B cell (primary cell): ENCODE measurements at regions not wholly inside any gene's neighbourhood (a gene's known extent, or its start where the extent isn't known, plus 50 kb on each side); places are given as distances from the start of the nearest gene placed in this dataset.

Experiments
- ATAC-seq: fragments of 200-7000 bp; cut with Tn5 transposase; one replicate; pipeline ENCODE4 v1.10.0; 2021; ENCODE audit warnings: low read depth, mild to moderate bottlenecking, moderate number of reproducible peaks, moderate library complexity
- CTCF ChIA-PET: fragments of 350-600 bp; sonication (Branson Sonifier 250); formaldehyde crosslinking; loops from one replicate; lab custom pipeline; 2021; ENCODE audit warnings: antibody characterized with exemption, inconsistent platforms; lab: Charles Lee
- POLR2A ChIA-PET: fragments of 350-600 bp; sonication (Branson Sonifier 250); formaldehyde crosslinking; loops from one replicate; lab custom pipeline; 2021; ENCODE audit warnings: antibody characterized with exemption; lab: Charles Lee
- DNase-seq: peaks from one replicate; pipeline ENCODE4 v3.0.0; 2013
- H2AFZ ChIP-seq: 2 replicates; pipeline ENCODE4 v1.6.1; 2012; ENCODE audit warnings: mild to moderate bottlenecking, low read depth, low read length; ENCODE audit not compliant: insufficient read depth, poor library complexity, severe bottlenecking
- H3K27ac ChIP-seq, 2 donors: 1 replicate in 1 of 2; 2 replicates in 1 of 2; pipeline ENCODE4 v1.5.1; 2012 to 2013; ENCODE audit warnings: low read length in 2 of 2, mild to moderate bottlenecking in 2 of 2, moderate library complexity in 1 of 2
- H3K27me3 ChIP-seq, 4 experiments: fragments of 200-600 bp in 1 of 4; sonication (generic) in 1 of 4; replicated peaks in 1 of 4; 1 replicate in 2 of 4; 2 replicates in 2 of 4; pipeline versions ENCODE4 v1.6.1 to v1.7.0; 2013 to 2016; ENCODE audit warnings: low read length in 3 of 4, mild to moderate bottlenecking in 2 of 4, mixed read lengths in 1 of 4, moderate library complexity in 1 of 4; ENCODE audit not compliant: insufficient read depth in 4 of 4, control insufficient read depth in 3 of 4; ENCODE audit errors: control extremely low read depth in 1 of 4
- H3K36me3 ChIP-seq, 2 experiments: replicated peaks in 1 of 2; 1 replicate in 1 of 2; 2 replicates in 1 of 2; pipeline versions ENCODE4 v1.6.1 to v1.7.1; 2013; ENCODE audit warnings: low read length in 1 of 2; ENCODE audit not compliant: insufficient read depth in 2 of 2, control insufficient read depth in 1 of 2; ENCODE audit errors: control extremely low read depth in 1 of 2, extremely low read depth in 1 of 2
- H3K4me1 ChIP-seq, 2 donors: fragments of 200-600 bp in 1 of 2; sonication (generic) in 1 of 2; 1 replicate in 1 of 2; 2 replicates in 1 of 2; pipeline versions ENCODE4 v1.5.1 to v1.6.1; 2013 to 2017; ENCODE audit warnings: low read length in 2 of 2; ENCODE audit not compliant: control insufficient read depth in 2 of 2, insufficient read depth in 2 of 2
- H3K4me2 ChIP-seq: replicated peaks from 2 replicates; pipeline ENCODE3; 2012; ENCODE audit warnings: mild to moderate bottlenecking, low read depth, low read length; ENCODE audit not compliant: poor library complexity, severe bottlenecking
- H3K4me3 ChIP-seq, 5 experiments: fragments of 200-600 bp in 1 of 5; sonication (generic) in 1 of 5; 1 replicate in 3 of 5; 2 replicates in 2 of 5; pipeline versions ENCODE4 v1.5.1 to v1.7.0; 2011 to 2016; ENCODE audit warnings: low read length in 4 of 5, mild to moderate bottlenecking in 4 of 5, low read depth in 2 of 5, control low read depth in 1 of 5, moderate library complexity in 1 of 5; ENCODE audit not compliant: insufficient read depth in 1 of 5; ENCODE audit errors: control extremely low read depth in 1 of 5, extremely low read depth in 1 of 5
- H3K79me2 ChIP-seq: fragments of 200-600 bp; sonication (generic); one replicate; pipeline ENCODE4 v1.6.0; 2016; ENCODE audit warnings: low read length; ENCODE audit not compliant: control insufficient read depth, insufficient read depth
- H3K9ac ChIP-seq: fragments of 200-600 bp; sonication (generic); 2 replicates; pipeline ENCODE4 v1.6.1; 2017; ENCODE audit warnings: mild to moderate bottlenecking, low read length, moderate library complexity
- H3K9me3 ChIP-seq, 3 donors: one replicate each; pipeline versions ENCODE4 v1.6.1 to v1.7.1; 2013; ENCODE audit warnings: low read length in 2 of 3; ENCODE audit not compliant: control insufficient read depth in 2 of 3, insufficient read depth in 1 of 3; ENCODE audit errors: control extremely low read depth in 1 of 3
- H4K20me1 ChIP-seq: 2 replicates; pipeline ENCODE4 v1.6.0; 2012; ENCODE audit warnings: mild to moderate bottlenecking, low read length; ENCODE audit not compliant: insufficient read depth, control insufficient read depth, poor library complexity, severe bottlenecking
- H3K27ac Mint-ChIP-seq: one replicate; pipeline ENCODE4 v1.8.0; 2021; ENCODE audit warnings: mixed read lengths
- H3K27me3 Mint-ChIP-seq: one replicate; pipeline ENCODE4 v1.8.0; 2021; ENCODE audit warnings: mixed read lengths
- H3K4me1 Mint-ChIP-seq: one replicate; pipeline ENCODE4 v1.8.0; 2021; ENCODE audit warnings: mixed read lengths
- H3K4me3 Mint-ChIP-seq: one replicate; pipeline ENCODE4 v1.8.0; 2021; ENCODE audit warnings: mixed read lengths
- H3K9me3 Mint-ChIP-seq: one replicate; pipeline ENCODE4 v1.8.0; 2022; ENCODE audit warnings: mixed read lengths; ENCODE audit not compliant: insufficient read depth
- CTCF ChIP-seq: fragments of 200-600 bp; IDR thresholded peaks from one replicate; pipeline ENCODE4 v1.8.0; 2022; ENCODE audit warnings: antibody characterized with exemption, mild to moderate bottlenecking
- EZH2 ChIP-seq: IDR thresholded peaks from 2 replicates; pipeline ENCODE4 v1.6.1; 2012; ENCODE audit warnings: borderline replicate concordance, low read depth, mild to moderate bottlenecking, moderate library complexity, low read length; ENCODE audit not compliant: insufficient read depth, poor library complexity, severe bottlenecking
- WGBS: methylation state at CpG from one replicate; pipeline ENCODE4 v1.1.5; 2013; ENCODE audit warnings: missing lambda C conversion rate; ENCODE audit not compliant: insufficient coverage; 5-methylcytosine and 5-hydroxymethylcytosine counted together
- intact Hi-C: fragments of 100-400 bp; cut with micrococcal nuclease; formaldehyde crosslinking; loops from one replicate; pipeline ENCODE4 v1.10.0; 2022

DNA sequence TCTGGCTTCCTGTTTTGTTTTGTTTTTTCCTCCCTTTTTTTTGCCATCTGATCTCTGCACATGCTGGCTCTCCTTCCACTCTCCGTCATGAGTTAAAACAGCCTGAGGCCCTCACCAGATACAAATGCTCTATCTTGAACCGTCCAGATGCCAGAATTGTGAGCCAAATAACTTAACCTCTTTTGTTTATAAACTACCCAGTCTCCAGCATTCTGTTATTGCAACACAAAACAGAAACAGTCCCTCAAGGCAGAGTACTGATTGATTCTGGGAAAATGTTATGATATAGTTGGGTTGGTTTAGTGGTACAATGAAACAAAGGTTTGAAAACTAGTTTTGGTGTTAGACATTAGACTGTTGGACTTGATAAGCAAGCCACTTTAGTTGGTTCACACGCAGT is 1390.0 kb upstream of the RAG2 start:
- TF ChIP-seq EZH2 (no peak), CTCF (no peak)
- no peak overlapping the region for H3K9ac ChIP-seq
- no peaks in the 10 kb centered on the region for H3K79me2 ChIP-seq
- H3K27me3 ChIP-seq, result no peaks in the 10 kb centered on the region
- intact Hi-C loops, result no loop called here
- no peaks in the 10 kb centered on the region for H3K27me3 Mint-ChIP-seq
- no peaks in the 10 kb centered on the region for H3K9me3 ChIP-seq
- H3K36me3 ChIP-seq, result no peaks in the 10 kb centered on the region
- no peaks in the 10 kb centered on the region for H4K20me1 ChIP-seq
- no peak overlapping the region for H3K4me2 ChIP-seq
- WGBS, result 59% methylated on average over 2 of the region's 3 CpGs
- ATAC-seq, result no peak
- no peak overlapping the region for H3K27ac ChIP-seq
- no peak overlapping the region for H3K4me3 Mint-ChIP-seq
- H3K9me3 Mint-ChIP-seq, result peaks cover 4% of the 10 kb centered on the region
- no peaks in the 10 kb centered on the region for H3K4me1 Mint-ChIP-seq
- CTCF ChIA-PET, result no interaction called here
- no peak overlapping the region for H3K4me3 ChIP-seq
- H3K27ac Mint-ChIP-seq, result no peak overlapping the region
- POLR2A ChIA-PET, result no interaction called here
- no peak for DNase-seq
- H2AFZ ChIP-seq, result no peak overlapping the region
- H3K4me1 ChIP-seq, result no peaks in the 10 kb centered on the region

DNA sequence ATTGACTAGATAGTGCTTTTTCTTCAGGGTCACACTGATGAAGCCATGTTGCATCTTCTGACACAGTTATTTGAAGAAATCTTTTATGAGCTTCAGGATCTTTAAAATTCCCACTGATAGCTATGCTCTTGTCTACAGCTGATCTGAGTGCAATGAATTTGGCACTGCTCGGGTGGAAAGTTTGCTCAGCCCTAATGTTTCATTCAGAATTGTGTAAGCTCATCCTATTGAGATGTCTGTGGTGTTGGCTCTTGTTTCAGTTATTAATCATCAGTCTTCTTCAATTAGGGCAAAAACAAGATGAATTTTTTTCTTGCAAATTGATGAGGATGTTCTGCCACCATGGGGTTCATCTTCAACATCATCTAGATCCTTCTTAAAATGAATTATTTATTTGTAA is 1387.0 kb upstream of the RAG2 start:
- no peak overlapping the region for H3K4me3 Mint-ChIP-seq
- no peaks in the 10 kb centered on the region for H3K4me1 ChIP-seq
- no peaks in the 10 kb centered on the region for H3K9me3 Mint-ChIP-seq
- no peaks in the 10 kb centered on the region for H3K79me2 ChIP-seq
- no peaks in the 10 kb centered on the region for H3K9me3 ChIP-seq
- no peaks in the 10 kb centered on the region for H3K27me3 ChIP-seq
- WGBS, result 100% methylated on average over 1 of the region's 1 CpG
- no peak for TF ChIP-seq CTCF
- TF ChIP-seq EZH2, result no peak
- H3K36me3 ChIP-seq, result no peaks in the 10 kb centered on the region
- no peak overlapping the region for H3K27ac Mint-ChIP-seq
- DNase-seq, result no peak
- no peak for ATAC-seq
- H3K4me2 ChIP-seq, result no peak overlapping the region
- no peak overlapping the region for H3K4me3 ChIP-seq
- H3K4me1 Mint-ChIP-seq, result no peaks in the 10 kb centered on the region
- H3K27ac ChIP-seq, result no peak overlapping the region
- H2AFZ ChIP-seq, result no peak overlapping the region
- CTCF ChIA-PET, result no interaction called here
- POLR2A ChIA-PET, result no interaction called here
- no peaks in the 10 kb centered on the region for H4K20me1 ChIP-seq
- intact Hi-C loops, result no loop called here
- H3K9ac ChIP-seq, result no peak overlapping the region
- H3K27me3 Mint-ChIP-seq, result no peaks in the 10 kb centered on the region
